ENCODE measurements at regions not wholly inside any gene's neighbourhood (a gene's known extent, or its start where the extent isn't known, plus 50 kb on each side); places are given as distances from the start of the nearest gene placed in this dataset.

- TF ChIP-seq, protein P1, sequence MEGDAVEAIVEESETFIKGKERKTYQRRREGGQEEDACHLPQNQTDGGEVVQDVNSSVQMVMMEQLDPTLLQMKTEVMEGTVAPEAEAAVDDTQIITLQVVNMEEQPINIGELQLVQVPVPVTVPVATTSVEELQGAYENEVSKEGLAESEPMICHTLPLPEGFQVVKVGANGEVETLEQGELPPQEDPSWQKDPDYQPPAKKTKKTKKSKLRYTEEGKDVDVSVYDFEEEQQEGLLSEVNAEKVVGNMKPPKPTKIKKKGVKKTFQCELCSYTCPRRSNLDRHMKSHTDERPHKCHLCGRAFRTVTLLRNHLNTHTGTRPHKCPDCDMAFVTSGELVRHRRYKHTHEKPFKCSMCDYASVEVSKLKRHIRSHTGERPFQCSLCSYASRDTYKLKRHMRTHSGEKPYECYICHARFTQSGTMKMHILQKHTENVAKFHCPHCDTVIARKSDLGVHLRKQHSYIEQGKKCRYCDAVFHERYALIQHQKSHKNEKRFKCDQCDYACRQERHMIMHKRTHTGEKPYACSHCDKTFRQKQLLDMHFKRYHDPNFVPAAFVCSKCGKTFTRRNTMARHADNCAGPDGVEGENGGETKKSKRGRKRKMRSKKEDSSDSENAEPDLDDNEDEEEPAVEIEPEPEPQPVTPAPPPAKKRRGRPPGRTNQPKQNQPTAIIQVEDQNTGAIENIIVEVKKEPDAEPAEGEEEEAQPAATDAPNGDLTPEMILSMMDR (conservative IDR thresholded peaks at IDR 0.05): no peak
- Mint-ChIP-seq H3K36me3 (ENCODE audit: insufficient read depth in 1 of 3, low read depth in 3 of 3) (no peaks in the 10 kb centered on the region), H3K27me3 (ENCODE audit: low read depth) (peaks cover 27% of the 10 kb centered on the region), H3K27ac (no peak overlapping the region), H3K4me3 (no peak overlapping the region), H3K4me1 (peaks cover 10 to 11% of the 10 kb centered on the region in 2 experiments), H3K9me3 (no peaks in the 10 kb centered on the region)
- Histone ChIP-seq H3K4me1 (ENCODE audit: insufficient read depth, low read length) (no peaks in the 10 kb centered on the region), H4K20me1 (ENCODE audit: control insufficient read depth, insufficient read depth, insufficient read length) (no peaks in the 10 kb centered on the region), H3K27ac (ENCODE audit: insufficient read length, low read depth, low read length) (no peak overlapping the region), H2AK5ac (ENCODE audit: insufficient read length, low read length) (no peak overlapping the region), H2BK20ac (ENCODE audit: low read depth, low read length, poor library complexity, severe bottlenecking) (no peak overlapping the region), H3K79me2 (ENCODE audit: insufficient read depth, low read length) (no peaks in the 10 kb centered on the region), H2BK12ac (ENCODE audit: insufficient read length, low read depth, low read length) (no peak overlapping the region), H4K8ac (replicated peaks; ENCODE audit: insufficient read length, low read depth, low read length) (no peak overlapping the region), H3K23ac (ENCODE audit: insufficient read length, low read depth, low read length) (no peak overlapping the region), H3K56ac (ENCODE audit: insufficient read length, low read depth, low read length) (no peak overlapping the region), H3K4me2 (ENCODE audit: insufficient read depth, insufficient read length, low read length) (no peak overlapping the region), H3K23me2 (ENCODE audit: insufficient read length, low read depth, low read length, poor library complexity, severe bottlenecking) (no peaks in the 10 kb centered on the region), H3K9ac (ENCODE audit: extremely low read depth, insufficient read length, low read length) (no peak overlapping the region), H4K91ac (ENCODE audit: insufficient read length, low read depth, low read length) (no peak overlapping the region), H4K5ac (ENCODE audit: insufficient read length, low read depth, low read length) (no peak overlapping the region), H2AFZ (ENCODE audit: low read length) (no peak overlapping the region), H2BK120ac (ENCODE audit: low read depth, low read length, poor library complexity, severe bottlenecking) (no peak overlapping the region), H3K79me1 (ENCODE audit: insufficient read depth, low read depth, low read length, poor library complexity, severe bottlenecking) (no peaks in the 10 kb centered on the region), H2BK5ac (ENCODE audit: insufficient read length, low read length) (no peak overlapping the region), H2BK15ac (ENCODE audit: low read depth, low read length) (no peak overlapping the region), H3K18ac (ENCODE audit: insufficient read length, low read depth, low read length) (peak overlapping the region; percentile 18), H3K4ac (ENCODE audit: low read depth, low read length) (no peak overlapping the region), H3K27me3 (ENCODE audit: insufficient read depth, low read length) (no peaks in the 10 kb centered on the region), H3T11ph (ENCODE audit: low read length) (no peak overlapping the region), H3K14ac (ENCODE audit: insufficient read depth, low read length) (no peak overlapping the region), H3K9me3 (ENCODE audit: control insufficient read depth, low read depth, low read length) (no peaks in the 10 kb centered on the region)
- WGBS (ENCODE audit: extremely low coverage, insufficient read length, low lambda C conversion rate): no CpG with 5 or more reads among the region's 6 CpGs
- DNase-seq: no peak
Measured at GRCh38 chr1:203422116-203422515, 53.5 kb upstream of the PRELP start.

Data from H9 (cell line).